HK-2 (cell line): ENCODE measurements at regions not wholly inside any gene's neighbourhood (a gene's known extent, or its start where the extent isn't known, plus 50 kb on each side); places are given as distances from the start of the nearest gene placed in this dataset.

Experiments used
- DNase-seq: peaks from one replicate; pipeline ENCODE4 v3.0.0-alpha.2; 2018; ENCODE audit not compliant: unreplicated experiment

DNA sequence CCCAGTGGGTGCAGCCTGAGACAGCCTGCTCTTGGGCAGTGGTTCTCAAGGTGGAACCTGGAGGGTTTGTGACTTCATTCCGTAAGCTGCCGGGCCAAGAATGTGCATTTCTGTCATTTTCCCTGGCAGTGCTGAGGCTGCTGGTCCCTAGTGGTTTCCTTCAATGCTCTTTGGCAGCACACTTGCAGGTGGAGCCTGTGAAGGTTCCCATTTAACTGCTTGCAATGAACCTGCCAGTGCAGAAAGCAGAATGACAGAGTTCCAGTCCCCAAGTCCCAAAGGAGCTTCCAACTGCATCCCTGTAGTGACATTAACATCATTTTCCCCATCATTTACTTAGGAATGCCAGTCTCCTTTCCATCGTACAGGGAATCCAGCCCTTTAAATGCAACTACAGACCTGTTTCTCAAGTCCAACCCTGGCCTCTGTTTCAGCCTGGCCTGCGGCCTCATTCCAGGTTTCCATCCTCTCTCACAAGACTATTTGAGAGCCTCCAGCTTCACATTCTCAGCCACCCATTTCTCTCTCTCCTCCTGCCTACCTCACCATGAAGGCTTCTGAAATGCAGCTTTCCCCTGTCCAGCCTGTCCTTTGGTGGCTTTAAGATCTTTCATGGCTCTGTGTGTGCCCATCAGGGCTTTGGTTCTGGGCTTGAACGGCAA lies 149.7 kb upstream of the GGTLC1 start:
- DNase-seq, result no peak

DNA sequence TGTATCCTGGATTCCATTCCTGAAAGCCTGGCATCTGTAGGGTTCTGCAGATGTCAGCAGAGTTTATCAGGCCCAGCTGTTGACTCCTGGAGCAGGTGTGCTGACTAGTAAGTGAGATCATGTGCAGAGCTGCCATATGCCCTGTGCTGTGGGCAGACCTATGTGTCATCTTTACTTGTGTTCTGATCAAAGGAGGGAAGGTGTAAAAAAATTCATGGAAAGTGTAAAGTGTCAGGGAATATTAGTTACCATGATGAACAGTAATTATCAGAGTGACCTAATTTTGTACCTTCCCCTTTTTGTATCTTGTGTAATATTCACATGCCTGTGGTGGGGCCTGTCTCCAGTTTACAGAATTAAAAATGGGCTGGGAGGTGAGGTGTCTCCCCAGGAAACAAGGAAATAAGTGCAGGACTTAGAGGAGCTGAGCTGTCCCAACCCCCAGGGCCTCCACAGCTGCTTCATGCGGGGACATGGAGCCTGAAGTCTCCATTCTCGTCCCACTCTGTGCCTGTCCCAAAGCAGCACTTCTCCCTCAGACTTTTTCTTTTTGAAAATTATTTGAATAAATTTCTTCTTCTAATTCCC lies 148.2 kb upstream of the GGTLC1 start:
- DNase-seq, result no peak

DNA sequence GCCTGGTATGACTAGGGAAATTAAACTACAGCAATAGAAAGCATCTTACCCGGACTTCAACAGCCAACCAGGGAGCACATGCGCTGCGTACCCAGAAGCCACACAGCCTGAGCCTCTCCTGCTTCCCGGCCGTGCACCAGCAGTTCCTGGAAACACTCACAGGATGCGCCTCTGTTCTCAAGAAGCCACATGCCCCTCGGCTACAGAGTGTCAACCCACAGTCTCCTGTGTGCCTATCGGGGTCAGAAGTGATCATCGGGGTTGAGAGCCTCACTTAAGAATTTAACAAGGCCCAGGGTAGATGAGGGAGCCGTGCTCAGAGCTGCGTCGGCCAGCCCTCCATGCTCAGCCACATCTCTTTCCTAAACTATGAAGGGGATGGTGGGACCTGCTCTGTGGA lies 147.2 kb upstream of the GGTLC1 start:
- DNase-seq, result no peak

- no peak for DNase-seq
These were observed 146.4 kb upstream of the GGTLC1 start for GRCh38 chr20:24134930-24135329.

- no peak for DNase-seq
These were observed 145.7 kb upstream of the GGTLC1 start for GRCh38 chr20:24134284-24134683.

DNA sequence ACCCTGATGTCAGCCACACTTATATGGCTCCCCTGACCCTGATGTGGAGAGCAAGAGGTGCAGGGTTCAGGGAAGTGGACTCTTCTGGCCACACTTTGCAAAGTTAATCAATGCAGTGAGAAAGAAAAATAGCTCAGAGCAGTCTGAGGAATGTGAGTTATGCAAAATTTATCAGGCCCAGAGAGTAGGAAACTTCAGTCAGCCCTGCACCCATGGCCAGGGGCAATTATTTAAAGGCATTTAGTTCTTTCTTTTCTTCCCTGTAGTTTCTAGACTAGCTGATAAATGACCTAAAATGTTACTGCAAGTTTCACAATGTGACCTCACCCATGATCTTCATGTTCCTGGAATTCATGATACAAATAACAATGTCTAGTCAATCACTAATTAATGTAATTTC lies 143.7 kb upstream of the GGTLC1 start:
- DNase-seq, result no peak

DNA sequence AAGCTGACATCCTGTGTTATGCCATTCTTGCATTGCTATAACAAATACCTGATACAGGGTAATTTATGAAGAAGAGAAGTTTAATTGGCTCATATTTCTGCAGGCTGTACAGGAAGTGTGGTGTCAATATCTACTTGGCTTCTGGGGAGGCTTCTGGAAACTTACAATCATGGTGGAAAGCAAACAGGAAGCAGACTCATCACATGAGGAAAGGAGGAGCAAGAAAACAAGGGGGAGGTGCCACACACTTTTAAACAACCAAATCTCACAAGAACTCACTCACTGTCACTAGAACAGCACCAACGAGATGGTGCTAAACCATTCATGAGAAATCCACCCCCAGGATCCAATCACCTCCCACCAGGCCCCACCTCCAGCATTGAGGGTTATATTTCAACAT lies 143.1 kb upstream of the GGTLC1 start:
- DNase-seq, result no peak

DNA sequence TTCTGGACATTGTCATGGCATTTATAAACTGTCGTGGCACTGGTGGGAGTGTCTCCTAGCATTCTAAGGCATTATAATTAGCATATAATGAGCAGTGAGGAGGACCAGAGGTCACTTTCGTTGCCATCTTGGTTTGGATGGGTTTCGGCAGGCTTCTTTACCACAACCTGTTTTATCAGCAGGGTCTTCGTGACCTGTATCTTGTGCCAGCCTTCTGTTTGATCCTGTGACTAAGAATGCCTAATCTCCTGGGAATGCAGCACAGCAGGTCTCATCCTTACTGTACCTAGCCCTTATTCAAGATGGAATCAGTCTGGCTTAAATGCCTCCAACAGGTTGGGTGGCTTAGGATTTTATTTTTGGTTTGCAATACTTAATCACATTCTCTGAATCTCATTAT lies 142.7 kb upstream of the GGTLC1 start:
- DNase-seq, result no peak

DNA sequence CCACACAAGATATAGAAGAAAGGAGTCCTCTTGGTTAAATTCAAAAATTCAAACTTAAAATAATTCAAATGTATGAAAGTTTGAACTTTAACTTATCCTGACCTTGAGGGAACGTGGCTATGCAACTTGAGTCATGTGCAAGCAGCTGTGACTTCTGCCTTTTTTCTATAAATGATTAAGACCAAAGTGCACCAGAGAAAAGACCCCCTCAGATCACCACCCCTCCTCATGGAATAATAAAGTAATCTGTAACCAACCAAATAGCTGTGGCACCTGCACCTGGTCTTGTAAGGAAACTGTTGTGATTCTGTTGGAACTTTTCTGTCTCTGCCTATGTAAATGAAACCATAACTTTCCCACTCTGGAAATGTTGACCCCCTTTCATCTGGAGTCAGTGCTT lies 141.1 kb upstream of the GGTLC1 start:
- DNase-seq, result no peak

- DNase-seq, result no peak
These were observed 136.5 kb upstream of the GGTLC1 start for GRCh38 chr20:24124951-24125650.

DNA sequence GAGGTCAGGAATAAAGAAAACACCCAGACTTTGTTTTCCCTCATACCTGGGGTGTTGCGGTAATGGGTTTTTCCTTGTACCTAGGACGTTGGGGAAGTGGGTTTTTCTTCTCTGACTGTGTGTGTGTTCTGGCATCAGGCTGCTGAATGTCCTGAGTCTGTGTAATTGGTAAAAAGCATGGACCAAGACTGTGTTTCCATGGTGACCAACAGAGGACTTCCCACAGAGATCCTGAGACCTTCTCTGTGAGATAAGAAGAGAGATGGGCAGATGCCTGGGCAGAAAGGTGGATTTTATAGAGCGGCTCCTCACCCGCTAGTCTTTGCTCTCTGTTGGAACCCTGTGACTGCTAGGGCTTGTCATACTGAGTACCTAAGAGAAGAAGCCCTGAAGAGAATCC lies 135.4 kb upstream of the GGTLC1 start:
- no peak for DNase-seq

DNA sequence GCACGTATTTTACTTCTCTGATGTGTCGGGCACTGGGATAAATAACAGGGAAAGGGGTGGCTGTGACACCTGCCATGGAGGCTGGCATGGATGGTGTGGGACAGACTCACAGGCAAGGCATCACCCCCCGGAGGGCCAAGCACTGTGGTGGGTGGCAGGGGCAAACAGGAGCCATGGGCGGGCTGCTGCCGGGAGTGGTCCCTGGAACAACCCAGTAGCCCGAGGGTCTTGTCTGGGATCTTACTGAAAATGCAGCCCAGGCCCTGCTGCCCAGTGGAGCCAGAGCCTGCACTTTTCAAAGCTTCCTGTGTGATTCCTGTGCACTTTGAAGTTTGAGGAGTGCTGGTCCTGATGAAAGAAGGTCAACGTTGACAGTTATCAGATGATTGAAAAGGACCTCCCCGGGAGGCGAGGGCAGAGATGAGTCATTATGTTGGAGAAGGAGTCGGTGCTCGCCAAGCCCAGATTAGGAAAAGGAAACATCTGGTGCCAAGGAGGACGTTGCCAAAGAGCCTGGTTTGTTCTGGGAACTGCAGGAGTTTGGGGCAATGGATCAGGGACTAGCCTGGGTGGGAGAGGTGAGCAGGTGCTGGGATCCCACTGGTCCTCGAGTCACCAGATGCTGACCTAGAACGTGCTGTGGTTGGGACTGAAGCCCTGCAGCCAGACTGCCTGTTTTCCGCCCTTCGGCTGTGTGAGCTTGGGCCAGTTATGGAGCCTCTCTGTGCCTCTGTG lies 130.0 kb upstream of the GGTLC1 start:
- DNase-seq, result no peak

GRCh38 chr20:24118034-24118433 lies 129.5 kb upstream of the GGTLC1 start:
- no peak for DNase-seq

DNA sequence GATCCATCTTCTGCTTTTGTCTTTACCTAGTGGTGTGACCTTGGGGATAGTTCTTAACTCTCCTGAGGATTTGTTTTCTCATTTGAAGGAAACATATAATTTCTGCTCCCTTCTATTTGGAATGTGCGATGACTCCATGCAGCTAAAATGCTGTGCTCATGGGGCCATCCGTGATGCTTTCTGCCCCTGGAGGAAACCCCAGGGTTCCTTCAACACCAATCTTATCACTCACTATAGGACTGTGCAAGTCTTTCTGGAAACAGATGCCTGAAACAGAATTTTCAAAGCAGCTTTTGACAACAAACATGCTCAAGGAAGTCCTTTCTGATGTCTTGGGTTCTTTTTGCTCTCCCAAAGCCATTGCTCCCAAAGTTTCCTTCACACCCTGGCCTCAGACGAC lies 128.8 kb upstream of the GGTLC1 start:
- DNase-seq, result no peak

DNA sequence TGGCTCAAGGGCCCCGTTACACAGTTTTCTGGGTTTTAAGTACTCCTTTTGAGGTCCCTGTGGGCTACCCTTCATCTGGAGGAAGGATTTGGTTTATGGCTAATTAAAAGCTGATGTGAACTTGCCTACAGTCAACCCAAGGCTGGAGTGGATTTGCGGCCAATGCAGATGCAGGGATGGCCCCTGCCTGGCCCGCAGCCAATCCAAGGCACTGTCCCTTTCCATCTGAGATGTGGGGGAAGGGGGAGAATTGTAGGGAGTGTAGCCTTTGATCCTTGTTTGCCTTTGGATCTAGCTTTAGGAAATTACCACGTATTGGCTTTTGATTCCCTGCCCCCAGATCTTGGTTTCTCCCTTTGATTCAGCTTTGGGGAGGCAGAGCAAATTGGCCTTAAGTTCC lies 128.0 kb upstream of the GGTLC1 start:
- DNase-seq, result no peak

- no peak for DNase-seq
These were observed 123.8 kb upstream of the GGTLC1 start for GRCh38 chr20:24112360-24112759.

- no peak for DNase-seq
These were observed 123.3 kb upstream of the GGTLC1 start for GRCh38 chr20:24111858-24112257.

GRCh38 chr20:24109537-24109936 lies 121.0 kb upstream of the GGTLC1 start:
- DNase-seq, result no peak

DNA sequence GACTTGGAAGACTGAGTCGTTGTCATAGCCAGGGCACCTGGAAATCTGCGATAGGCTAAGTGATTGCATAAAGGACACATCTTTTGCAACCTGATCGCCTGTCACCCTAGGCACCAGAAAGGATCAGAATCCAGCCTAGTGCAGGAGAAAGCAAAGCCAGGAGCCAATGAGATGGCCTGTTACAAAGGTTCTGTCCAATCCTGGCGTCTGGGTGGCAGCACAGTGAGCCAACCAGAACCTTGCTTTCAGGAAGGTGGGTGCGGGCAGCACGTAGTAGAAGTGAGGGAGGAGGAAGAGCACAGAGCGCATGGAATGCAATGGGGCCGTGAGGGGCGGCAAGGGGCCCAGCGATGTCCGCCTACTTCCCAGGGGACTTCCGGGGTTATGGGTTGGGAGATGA lies 120.4 kb upstream of the GGTLC1 start:
- no peak for DNase-seq

DNA sequence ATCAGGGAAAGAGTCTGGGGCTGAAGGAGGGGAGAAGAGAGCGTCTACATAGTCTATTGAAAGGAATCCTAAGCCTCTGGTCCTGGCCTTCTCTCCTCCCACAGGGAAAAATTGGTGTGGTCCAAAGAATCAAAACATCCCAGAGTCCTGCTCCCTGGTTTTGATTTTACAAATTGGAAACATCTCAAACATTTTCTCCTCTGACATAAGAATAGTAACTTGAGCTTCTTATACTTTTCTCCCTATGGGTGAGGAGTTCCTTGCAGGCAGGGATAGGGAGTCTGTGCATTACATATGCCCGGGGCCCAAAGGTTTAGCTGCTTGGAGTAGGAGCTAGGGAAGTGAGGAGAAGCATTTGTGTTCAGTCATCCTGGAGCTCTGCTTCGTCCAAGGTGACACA lies 120.0 kb upstream of the GGTLC1 start:
- no peak for DNase-seq

GRCh38 chr20:24106801-24107445 lies 118.3 kb upstream of the GGTLC1 start:
- no peak for DNase-seq

- DNase-seq, result no peak
These were observed 117.7 kb upstream of the GGTLC1 start for GRCh38 chr20:24106150-24106800.
